OCI-LY7 (cell line): ENCODE measurements at regions not wholly inside any gene's neighbourhood (a gene's known extent, or its start where the extent isn't known, plus 50 kb on each side); places are given as distances from the start of the nearest gene placed in this dataset.

Experiments used
- BruUV-seq: library from RNA; stranded (reverse); fragments of 400-500 nt; replicated peaks from 2 replicates; lab custom pipeline; 2021; lab: Mats Ljungman, UMichigan
- CTCF ChIA-PET: fragments of 300-600 bp; sonication (Branson Sonifier 250); formaldehyde crosslinking; loops from one replicate; lab custom pipeline; 2022; ENCODE audit warnings: antibody characterized with exemption; ENCODE audit not compliant: unreplicated experiment; lab: Charles Lee
- POLR2A ChIA-PET: fragments of 300-600 bp; sonication (Branson Sonifier 250); formaldehyde crosslinking; loops from one replicate; lab custom pipeline; 2022; ENCODE audit warnings: antibody characterized with exemption; lab: Charles Lee
- DNase-seq: peaks from one replicate; pipeline ENCODE4 v3.0.0-alpha.2; 2015; ENCODE audit warnings: low spot score
- H2AFZ ChIP-seq: fragments of 200-600 bp; sonication (generic), shearing (Covaris generic); 2 replicates; pipeline ENCODE4 v1.6.1; 2014; ENCODE audit warnings: mild to moderate bottlenecking, antibody characterized with exemption, low read length, moderate library complexity
- H3K27ac ChIP-seq: fragments of 200-600 bp; sonication (generic); 2 replicates; pipeline ENCODE4 v1.5.1; 2014; ENCODE audit warnings: mixed run types, low read depth, mild to moderate bottlenecking, moderate library complexity, low read length, inconsistent platforms; ENCODE audit not compliant: poor library complexity, severe bottlenecking
- H3K36me3 ChIP-seq: fragments of 200-600 bp; sonication (generic); 2 replicates; pipeline ENCODE4 v1.6.1; 2014; ENCODE audit warnings: mild to moderate bottlenecking, antibody characterized with exemption, low read length, moderate library complexity, mixed read lengths; ENCODE audit not compliant: insufficient read depth
- H3K4me1 ChIP-seq: fragments of 200-600 bp; sonication (generic); 2 replicates; pipeline ENCODE4 v1.5.1; 2014; ENCODE audit warnings: mild to moderate bottlenecking, low read length; ENCODE audit not compliant: insufficient read depth, poor library complexity, severe bottlenecking
- H3K4me2 ChIP-seq: fragments of 200-600 bp; sonication (generic); 2 replicates; pipeline ENCODE4 v1.6.1; 2014; ENCODE audit warnings: mild to moderate bottlenecking, low read length
- H3K4me3 ChIP-seq: fragments of 200-600 bp; sonication (generic); 2 replicates; pipeline ENCODE4 v1.5.1; 2014; ENCODE audit warnings: mild to moderate bottlenecking, low read depth, low read length; ENCODE audit not compliant: poor library complexity, severe bottlenecking
- H3K79me2 ChIP-seq: fragments of 200-600 bp; sonication (generic); 2 replicates; pipeline ENCODE4 v1.6.1; 2016; ENCODE audit warnings: low read depth, mild to moderate bottlenecking, low read length, moderate library complexity, mixed read lengths; ENCODE audit not compliant: insufficient read depth
- H3K9me2 ChIP-seq: fragments of 200-600 bp; sonication (generic); 2 replicates; pipeline ENCODE4 v1.6.1; 2016; ENCODE audit warnings: mild to moderate bottlenecking, low read length, mixed read lengths; ENCODE audit not compliant: insufficient read depth
- H3K9me3 ChIP-seq: fragments of 200-600 bp; sonication (generic); 2 replicates; pipeline ENCODE4 v1.6.1; 2014; ENCODE audit warnings: mild to moderate bottlenecking, mixed run types, low read length, mixed read lengths
- H4K20me1 ChIP-seq: fragments of 200-600 bp; sonication (generic); 2 replicates; pipeline ENCODE4 v1.6.1; 2014; ENCODE audit warnings: mild to moderate bottlenecking, antibody characterized with exemption, low read length, moderate library complexity, mixed read lengths; ENCODE audit not compliant: insufficient read depth
- CTCF ChIP-seq: fragments of 200-600 bp; sonication (generic); conservative IDR thresholded peaks from 2 replicates; pipeline ENCODE4 v1.5.1; 2014; ENCODE audit warnings: mild to moderate bottlenecking, antibody characterized with exemption, low read length, moderate library complexity, mixed read lengths
- EZH2phosphoT487 ChIP-seq: fragments of 200-600 bp; sonication (generic); IDR thresholded peaks from 2 replicates; pipeline ENCODE4 v1.6.1; 2018; ENCODE audit warnings: low read depth, borderline replicate concordance, mild to moderate bottlenecking, mixed run types, antibody characterized with exemption, low read length, moderate library complexity, mixed read lengths
- intact Hi-C: fragments of 100-400 bp; cut with micrococcal nuclease; formaldehyde crosslinking; loops from one replicate; pipeline ENCODE4 v1.10.0; 2022; ENCODE audit not compliant: unreplicated experiment

GRCh38 chr5:56493766-56494165, 260.6 kb upstream of the ANKRD55 start:
- ChIA-PET CTCF (interaction anchor here (0.5 to 0.6 kb wide), 2 partner anchors 13 to 680 kb away, joined by 3 read pairs; partner anchors contain the start of gene GPBP1), POLR2A (interaction anchor here (0.5 to 0.7 kb wide), 4 partner anchors 17 to 271 kb away, joined by 3 to 5 read pairs (median 4); no protein-coding TSS in a partner anchor)

GRCh38 chr5:56493308-56493707, 260.2 kb upstream of the ANKRD55 start:
- Histone ChIP-seq H2AFZ (no peak overlapping the region), H3K9me3 (no peaks in the 10 kb centered on the region), H3K79me2 (no peaks in the 10 kb centered on the region), H4K20me1 (no peaks in the 10 kb centered on the region), H3K36me3 (no peaks in the 10 kb centered on the region), H3K4me3 (no peak overlapping the region), H3K4me2 (no peak overlapping the region), H3K27ac (no peak overlapping the region), H3K4me1 (no peaks in the 10 kb centered on the region), H3K9me2 (no peaks in the 10 kb centered on the region)
- intact Hi-C loops: no loop called here
- no peak for DNase-seq
- no peak for TF ChIP-seq CTCF
- TF ChIP-seq EZH2phosphoT487: no peak
- ChIA-PET POLR2A (interaction anchor here (0.5 to 0.6 kb wide), 2 partner anchors 16 to 272 kb away, joined by 3 to 5 read pairs; no protein-coding TSS in a partner anchor), CTCF (interaction anchor here (0.6 kb wide), 1 partner anchor 681 kb away, joined by 3 read pairs; the partner anchor contains the start of gene GPBP1)
- no TSS peak for BruUV-seq

More at GRCh38 chr5:56493766-56494165, 260.6 kb upstream of the ANKRD55 start:
- BruUV-seq: no TSS peak
- Histone ChIP-seq H3K4me3 (no peak overlapping the region), H3K4me2 (no peak overlapping the region), H4K20me1 (no peaks in the 10 kb centered on the region), H3K27ac (no peak overlapping the region), H3K4me1 (no peaks in the 10 kb centered on the region), H3K79me2 (no peaks in the 10 kb centered on the region), H3K36me3 (no peaks in the 10 kb centered on the region), H3K9me2 (no peaks in the 10 kb centered on the region), H3K9me3 (no peaks in the 10 kb centered on the region), H2AFZ (no peak overlapping the region)
- intact Hi-C loops: no loop called here
- no peak for DNase-seq
- TF ChIP-seq EZH2phosphoT487 (no peak), CTCF (no peak)

- Histone ChIP-seq H3K79me2 (no peaks in the 10 kb centered on the region), H3K4me3 (no peak overlapping the region), H4K20me1 (no peaks in the 10 kb centered on the region), H3K36me3 (no peaks in the 10 kb centered on the region), H3K9me2 (no peaks in the 10 kb centered on the region), H3K4me1 (no peaks in the 10 kb centered on the region), H3K4me2 (no peak overlapping the region), H3K27ac (no peak overlapping the region), H2AFZ (no peak overlapping the region), H3K9me3 (no peaks in the 10 kb centered on the region)
- no peak for TF ChIP-seq EZH2phosphoT487
- ChIA-PET POLR2A (interaction anchor here (0.6 to 1.0 kb wide), 2 partner anchors 14 to 348 kb away, joined by 3 read pairs; no protein-coding TSS in a partner anchor), CTCF (no interaction called here)
- BruUV-seq: no TSS peak
- no peak for DNase-seq
- intact Hi-C loops: no loop called here
These were observed 259.7 kb upstream of the ANKRD55 start for GRCh38 chr5:56492812-56493211.
